ENCODE measurements at regions not wholly inside any gene's neighbourhood (a gene's known extent, or its start where the extent isn't known, plus 50 kb on each side); places are given as distances from the start of the nearest gene placed in this dataset.
A peak's percentile ranks its signal among the peaks of the same experiment; 100 is the strongest.

- in situ Hi-C loops (cut with HindIII; ENCODE audit: low pct_unique_long_range_greater_than_20kb, low sequenced_read_pairs) = no loop called here
Measured at GRCh38 chr2:56127010-56127409, 56.8 kb upstream of the CCDC85A start.

DNA sequence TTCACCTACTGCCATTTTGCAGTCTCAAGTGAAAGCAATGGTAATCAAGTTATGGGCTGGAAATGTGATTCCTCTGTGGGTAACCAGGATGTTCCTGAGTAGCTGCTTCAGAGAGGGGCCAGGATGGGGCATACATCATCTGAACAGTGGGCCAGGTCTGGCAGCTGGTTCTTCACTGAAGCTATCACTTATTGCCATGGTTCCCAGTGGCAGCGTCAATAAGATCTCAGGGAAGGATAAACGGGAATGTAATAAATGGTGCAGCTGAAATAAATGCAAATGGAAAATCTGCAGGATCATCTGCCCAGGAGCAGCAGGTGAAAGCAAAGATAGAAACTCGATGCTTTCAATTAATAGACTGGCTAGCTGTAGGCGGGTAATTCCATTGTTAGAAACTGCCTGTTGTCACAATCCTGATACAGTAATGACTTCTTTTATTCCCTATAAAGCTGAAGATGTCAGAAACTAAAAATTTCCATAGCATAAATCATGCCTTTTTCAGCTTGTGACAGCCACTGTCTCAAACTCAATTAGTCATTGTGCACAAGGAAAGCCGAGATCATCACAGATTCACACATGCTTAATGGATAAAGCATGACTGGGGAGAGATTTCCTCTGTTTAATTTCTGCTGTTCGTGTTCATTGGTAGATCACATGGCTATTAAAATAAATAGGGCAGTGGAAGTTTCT lies 56.2 kb upstream of the CCDC85A start:
- DNase-seq (ENCODE audit: low read depth) = no peak
- in situ Hi-C loops (cut with HindIII; ENCODE audit: low pct_unique_long_range_greater_than_20kb, low sequenced_read_pairs) = no loop called here

More at GRCh38 chr2:56127010-56127409, 56.8 kb upstream of the CCDC85A start:
- no peak for DNase-seq (ENCODE audit: low read depth)

DNA sequence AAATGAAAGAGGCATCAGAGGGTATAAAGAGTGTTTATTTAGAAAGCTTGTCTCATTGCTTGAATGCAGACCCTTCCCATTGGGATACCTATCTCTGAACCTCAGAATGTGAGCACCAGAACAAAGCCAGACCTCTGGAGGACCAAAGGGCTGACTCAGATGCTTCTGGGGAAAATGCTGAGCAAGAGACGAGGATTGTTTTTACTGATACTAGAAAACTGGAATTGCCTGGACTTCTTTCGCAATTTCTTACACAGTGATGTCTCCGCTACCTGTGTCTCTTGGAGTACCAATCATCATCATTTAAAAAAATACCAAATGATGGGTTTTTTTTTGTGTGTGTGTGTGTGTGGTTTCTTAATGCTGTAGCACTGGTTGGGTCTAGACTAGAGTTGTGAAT lies 55.6 kb upstream of the CCDC85A start:
- in situ Hi-C loops (cut with HindIII; ENCODE audit: low pct_unique_long_range_greater_than_20kb, low sequenced_read_pairs) = no loop called here
- no peak for DNase-seq (ENCODE audit: low read depth)

DNA sequence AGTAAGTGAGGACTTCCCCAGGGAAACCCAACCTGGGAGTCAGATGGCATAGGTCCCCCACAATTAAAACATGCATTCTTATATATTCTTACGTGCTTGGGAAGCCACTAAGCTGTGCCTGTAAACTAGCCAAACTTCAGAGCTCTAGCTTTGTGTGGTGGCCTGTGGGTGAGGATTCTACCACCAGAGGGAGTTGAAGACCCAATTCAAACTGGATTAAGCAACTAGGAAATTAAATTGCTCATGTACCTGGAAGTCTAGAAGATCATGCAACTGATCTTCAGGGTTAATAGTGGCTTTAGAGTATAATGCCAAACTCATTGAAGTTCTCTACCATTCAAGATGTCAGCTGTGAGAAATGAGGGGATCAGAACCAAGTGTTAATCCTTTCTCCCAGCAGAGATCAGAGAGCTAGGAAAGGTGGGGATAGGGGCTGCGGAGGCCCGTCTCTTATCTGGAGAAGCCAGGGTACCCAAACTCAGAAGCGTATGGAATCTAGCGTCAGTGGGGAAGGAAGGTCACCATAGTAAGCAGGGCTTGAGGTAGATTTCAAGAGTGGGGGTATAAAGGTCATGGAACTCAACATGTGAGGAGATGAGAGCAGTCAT lies 53.2 kb upstream of the CCDC85A start:
- in situ Hi-C loops (cut with HindIII; ENCODE audit: low pct_unique_long_range_greater_than_20kb, low sequenced_read_pairs) = no loop called here
- no peak for DNase-seq (ENCODE audit: low read depth)

GRCh38 chr2:56132138-56132537 lies 51.7 kb upstream of the CCDC85A start:
- peak; percentile 15 for DNase-seq (ENCODE audit: low read depth)
- in situ Hi-C loops (cut with HindIII; ENCODE audit: low pct_unique_long_range_greater_than_20kb, low sequenced_read_pairs) = no loop called here

- in situ Hi-C loops (cut with HindIII; ENCODE audit: low pct_unique_long_range_greater_than_20kb, low sequenced_read_pairs) = no loop called here
- DNase-seq (ENCODE audit: low read depth) = no peak
Measured at GRCh38 chr2:56133441-56133840, 50.3 kb upstream of the CCDC85A start.

DNA sequence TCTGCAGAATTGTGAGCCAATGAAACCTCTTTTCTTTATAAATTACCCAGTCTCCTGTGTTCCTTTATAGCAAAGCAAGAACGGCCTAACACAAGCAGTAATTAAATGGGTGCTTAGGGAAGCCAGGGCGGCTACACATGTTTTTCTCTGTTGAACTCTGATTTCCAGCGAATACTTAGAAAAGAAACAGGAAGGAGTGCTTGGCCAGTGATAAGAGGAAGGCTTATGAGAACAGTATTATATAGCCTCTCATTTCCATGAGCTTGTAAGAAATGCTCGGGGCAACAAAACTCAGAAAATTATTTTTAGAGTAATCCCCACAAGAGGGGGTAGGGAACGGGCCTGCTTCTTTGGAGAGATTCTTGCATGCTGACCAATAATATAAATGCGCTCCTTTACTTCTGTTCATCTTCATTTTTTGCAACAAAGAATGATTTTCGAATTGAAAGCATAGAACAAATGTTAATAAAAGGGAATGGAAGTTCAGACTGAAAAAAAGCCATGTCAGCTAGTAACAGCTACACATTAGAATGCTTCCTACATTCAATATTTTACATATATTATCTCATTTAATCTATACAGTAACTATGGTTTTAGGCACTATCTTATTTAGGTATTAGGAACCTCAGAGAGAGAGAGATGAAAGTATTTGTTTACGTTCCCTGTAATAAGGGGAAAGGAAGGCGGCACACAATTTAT lies 49.7 kb upstream of the CCDC85A start:
- no peak for DNase-seq (ENCODE audit: low read depth)
- in situ Hi-C loops (cut with HindIII; ENCODE audit: low pct_unique_long_range_greater_than_20kb, low sequenced_read_pairs) = no loop called here
